Activated naive CD4-positive, alpha-beta T cell treated with anti-CD3 and anti-CD28 coated beads for 36 hours (primary cell): ENCODE measurements at regions not wholly inside any gene's neighbourhood (a gene's known extent, or its start where the extent isn't known, plus 50 kb on each side); places are given as distances from the start of the nearest gene placed in this dataset.

Experiments
- CTCF ChIA-PET: fragments of 350-600 bp; sonication (Branson Sonifier 250); formaldehyde crosslinking; loops from one replicate; lab custom pipeline; 2021; ENCODE audit warnings: antibody characterized with exemption; lab: Charles Lee
- DNase-seq: peaks from one replicate; pipeline ENCODE4 v3.0.0-alpha.2; 2020
- H3K27ac Mint-ChIP-seq: one replicate; pipeline ENCODE4 v1.8.0; 2021; ENCODE audit warnings: mild to moderate bottlenecking, mixed read lengths
- H3K27me3 Mint-ChIP-seq: one replicate; pipeline ENCODE4 v1.8.0; 2021; ENCODE audit warnings: low read depth, mixed read lengths
- H3K36me3 Mint-ChIP-seq: one replicate; pipeline ENCODE4 v1.8.0; 2021; ENCODE audit warnings: low read depth, mixed read lengths
- H3K4me1 Mint-ChIP-seq: one replicate; pipeline ENCODE4 v1.8.0; 2021; ENCODE audit warnings: low read depth, mixed read lengths
- H3K4me3 Mint-ChIP-seq: one replicate; pipeline ENCODE4 v1.8.0; 2021; ENCODE audit warnings: mild to moderate bottlenecking, moderate library complexity, mixed read lengths
- H3K9me3 Mint-ChIP-seq: one replicate; pipeline ENCODE4 v1.8.0; 2021; ENCODE audit warnings: mixed read lengths
- intact Hi-C: fragments of 100-400 bp; cut with micrococcal nuclease; formaldehyde crosslinking; loops from one replicate; pipeline ENCODE4 v1.15.1; 2023

GRCh38 chr18:47403317-47403716 is 151.9 kb upstream of the SKOR2 start:
- no peaks in the 10 kb centered on the region for H3K4me1 Mint-ChIP-seq
- no peak overlapping the region for H3K27ac Mint-ChIP-seq
- peaks cover 4% of the 10 kb centered on the region for H3K27me3 Mint-ChIP-seq
- H3K4me3 Mint-ChIP-seq: no peak overlapping the region
- H3K9me3 Mint-ChIP-seq: no peaks in the 10 kb centered on the region
- intact Hi-C loops: no loop called here
- H3K36me3 Mint-ChIP-seq: no peaks in the 10 kb centered on the region
- CTCF ChIA-PET: no interaction called here
- no peak for DNase-seq

- no peaks in the 10 kb centered on the region for H3K36me3 Mint-ChIP-seq
- no peak overlapping the region for H3K4me3 Mint-ChIP-seq
- H3K27ac Mint-ChIP-seq: no peak overlapping the region
- peaks cover 1% of the 10 kb centered on the region for H3K9me3 Mint-ChIP-seq
- intact Hi-C loops: loop anchor here (10.0 kb wide), 1 partner anchor 185 kb away; no protein-coding TSS in a partner anchor
- DNase-seq: no peak
- H3K27me3 Mint-ChIP-seq: peaks cover 4% of the 10 kb centered on the region
- no peaks in the 10 kb centered on the region for H3K4me1 Mint-ChIP-seq
- CTCF ChIA-PET: interaction anchor here (0.6 kb wide), 1 partner anchor 378 kb away, joined by 3 read pairs; no protein-coding TSS in a partner anchor
These were observed 148.0 kb upstream of the SKOR2 start for GRCh38 chr18:47399475-47399874.

GRCh38 chr18:47397671-47398319 is 146.3 kb upstream of the SKOR2 start:
- Mint-ChIP-seq H3K36me3 (no peaks in the 10 kb centered on the region), H3K4me3 (no peak overlapping the region), H3K27ac (no peak overlapping the region), H3K9me3 (peaks cover 1% of the 10 kb centered on the region), H3K27me3 (peaks cover 1% of the 10 kb centered on the region), H3K4me1 (no peaks in the 10 kb centered on the region)
- peak; percentile 47 for DNase-seq
- intact Hi-C loops: loop anchor here (2.0 to 10.0 kb wide), 2 partner anchors 183 to 351 kb away; no protein-coding TSS in a partner anchor
- CTCF ChIA-PET: interaction anchor here (0.5 to 0.9 kb wide), 2 partner anchors 201 to 351 kb away, joined by 3 to 4 read pairs; no protein-coding TSS in a partner anchor

DNA sequence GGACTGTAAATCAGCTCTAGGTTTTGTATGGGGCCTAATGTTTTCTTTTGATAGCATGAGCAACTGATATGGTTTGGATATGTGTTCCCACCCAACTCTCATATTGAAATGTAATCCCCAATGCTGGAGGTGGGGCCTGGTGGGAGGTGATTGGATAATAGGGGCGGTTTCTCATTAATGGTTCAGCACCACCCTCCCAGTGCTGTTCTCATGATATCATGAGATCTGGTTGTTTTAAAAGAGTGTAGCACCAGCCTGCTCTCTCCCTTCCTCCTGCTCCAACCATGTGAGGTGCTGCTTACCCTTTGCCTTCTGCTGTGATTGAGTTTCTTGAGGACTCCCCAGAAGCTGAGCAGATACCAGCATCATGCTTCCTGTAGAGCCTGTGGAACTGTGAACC is 140.2 kb upstream of the SKOR2 start:
- CTCF ChIA-PET: interaction anchor here (0.6 kb wide), 1 partner anchor 371 kb away, joined by 3 read pairs; no protein-coding TSS in a partner anchor
- H3K4me1 Mint-ChIP-seq: no peaks in the 10 kb centered on the region
- H3K27me3 Mint-ChIP-seq: peaks cover 11% of the 10 kb centered on the region
- no peaks in the 10 kb centered on the region for H3K9me3 Mint-ChIP-seq
- H3K4me3 Mint-ChIP-seq: no peak overlapping the region
- DNase-seq: no peak
- intact Hi-C loops: loop anchor here (10.0 kb wide), 1 partner anchor 177 kb away; no protein-coding TSS in a partner anchor
- H3K36me3 Mint-ChIP-seq: no peaks in the 10 kb centered on the region
- no peak overlapping the region for H3K27ac Mint-ChIP-seq

DNA sequence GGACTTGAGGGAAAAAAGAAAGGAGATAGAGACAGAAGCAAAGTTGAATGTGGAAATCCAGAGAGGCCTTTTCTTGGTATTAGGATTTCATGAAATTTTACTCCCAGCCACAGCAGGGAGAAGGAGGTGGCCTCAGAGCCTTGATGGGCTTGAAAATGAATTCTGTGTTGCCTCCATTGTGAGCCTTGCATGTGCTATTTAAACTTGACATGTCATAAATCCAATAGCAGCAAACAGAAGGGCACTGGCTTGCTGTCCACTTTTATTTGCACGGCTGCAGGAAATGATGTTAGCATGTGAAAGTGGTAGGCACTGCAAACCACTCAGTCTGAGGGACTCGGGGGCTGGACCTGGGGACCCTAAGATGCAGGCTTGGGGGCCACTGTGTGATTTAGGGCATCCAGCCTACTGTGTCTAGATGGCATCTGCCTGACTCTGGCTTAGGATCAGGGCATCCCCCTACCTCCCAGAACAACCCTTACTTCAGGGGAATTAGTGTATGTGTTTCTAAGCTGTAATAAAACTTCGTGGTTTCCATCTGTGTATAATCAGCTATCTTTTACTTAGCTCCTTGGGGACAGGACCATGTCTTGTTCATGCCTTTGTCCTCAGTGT is 139.1 kb upstream of the SKOR2 start:
- intact Hi-C loops: loop anchor here (10.0 kb wide), 1 partner anchor 176 kb away; no protein-coding TSS in a partner anchor
- CTCF ChIA-PET: interaction anchor here (0.5 kb wide), 1 partner anchor 43 kb away, joined by 4 read pairs; no protein-coding TSS in a partner anchor

GRCh38 chr18:47389210-47389609 is 137.8 kb upstream of the SKOR2 start:
- no peaks in the 10 kb centered on the region for H3K4me1 Mint-ChIP-seq
- no peak overlapping the region for H3K27ac Mint-ChIP-seq
- CTCF ChIA-PET: no interaction called here
- H3K4me3 Mint-ChIP-seq: no peak overlapping the region
- no peak for DNase-seq
- H3K9me3 Mint-ChIP-seq: no peaks in the 10 kb centered on the region
- intact Hi-C loops: no loop called here
- H3K27me3 Mint-ChIP-seq: peaks cover 11% of the 10 kb centered on the region
- H3K36me3 Mint-ChIP-seq: no peaks in the 10 kb centered on the region

More for the DNA sequence above, 139.1 kb upstream of the SKOR2 start:
- Mint-ChIP-seq H3K27me3 (peaks cover 11% of the 10 kb centered on the region), H3K4me3 (no peak overlapping the region), H3K36me3 (no peaks in the 10 kb centered on the region), H3K9me3 (no peaks in the 10 kb centered on the region), H3K27ac (no peak overlapping the region), H3K4me1 (no peaks in the 10 kb centered on the region)
- DNase-seq: no peak

- Mint-ChIP-seq H3K4me3 (no peak overlapping the region), H3K27me3 (peaks cover 14% of the 10 kb centered on the region), H3K36me3 (no peaks in the 10 kb centered on the region), H3K9me3 (no peaks in the 10 kb centered on the region), H3K27ac (no peak overlapping the region), H3K4me1 (no peaks in the 10 kb centered on the region)
- DNase-seq: no peak
- CTCF ChIA-PET: no interaction called here
- intact Hi-C loops: no loop called here
These were observed 136.4 kb upstream of the SKOR2 start for GRCh38 chr18:47387864-47388263.

GRCh38 chr18:47383729-47384128 is 132.3 kb upstream of the SKOR2 start:
- intact Hi-C loops: no loop called here
- CTCF ChIA-PET: no interaction called here
- no peaks in the 10 kb centered on the region for H3K9me3 Mint-ChIP-seq

GRCh38 chr18:47381975-47382570 is 130.6 kb upstream of the SKOR2 start:
- Mint-ChIP-seq H3K27me3 (peaks cover 6% of the 10 kb centered on the region), H3K27ac (no peak overlapping the region), H3K4me1 (no peaks in the 10 kb centered on the region), H3K36me3 (no peaks in the 10 kb centered on the region), H3K4me3 (no peak overlapping the region), H3K9me3 (no peaks in the 10 kb centered on the region)
- CTCF ChIA-PET: interaction anchor here (1.8 kb wide), 1 partner anchor 15 kb away, joined by 5 read pairs; no protein-coding TSS in a partner anchor
- intact Hi-C loops: no loop called here
- DNase-seq: no peak

More at GRCh38 chr18:47383729-47384128, 132.3 kb upstream of the SKOR2 start:
- Mint-ChIP-seq H3K27me3 (peaks cover 6% of the 10 kb centered on the region), H3K4me1 (no peaks in the 10 kb centered on the region), H3K36me3 (no peaks in the 10 kb centered on the region), H3K27ac (no peak overlapping the region), H3K4me3 (no peak overlapping the region)
- DNase-seq: no peak

- DNase-seq: no peak
- Mint-ChIP-seq H3K9me3 (no peaks in the 10 kb centered on the region), H3K27ac (no peak overlapping the region), H3K36me3 (no peaks in the 10 kb centered on the region), H3K4me3 (no peak overlapping the region), H3K27me3 (peaks cover 13% of the 10 kb centered on the region), H3K4me1 (no peaks in the 10 kb centered on the region)
- CTCF ChIA-PET: interaction anchor here (1.8 kb wide), 1 partner anchor 17 kb away, joined by 5 read pairs; no protein-coding TSS in a partner anchor
- intact Hi-C loops: no loop called here
These were observed 128.7 kb upstream of the SKOR2 start for GRCh38 chr18:47380153-47380552.

DNA sequence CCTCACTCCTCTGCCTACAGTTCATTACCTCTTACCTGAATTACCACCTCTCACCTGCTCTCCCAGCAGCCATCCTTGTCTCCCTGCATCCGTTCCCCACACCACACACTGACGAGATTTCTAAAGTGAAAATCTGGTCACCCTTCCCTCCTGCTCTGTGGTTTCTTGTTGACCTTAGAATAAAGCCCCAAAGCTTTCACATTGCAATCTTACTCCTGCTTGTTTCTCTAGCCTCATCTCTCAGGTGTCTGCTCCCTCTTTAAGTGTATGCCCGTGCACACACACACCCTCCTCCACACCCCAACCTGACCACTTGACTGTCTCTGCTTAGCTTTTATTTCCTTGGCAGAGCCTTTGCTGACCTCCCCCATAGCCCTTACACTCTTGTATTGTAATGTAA is 122.0 kb upstream of the SKOR2 start:
- Mint-ChIP-seq H3K9me3 (peaks cover 2% of the 10 kb centered on the region), H3K36me3 (no peaks in the 10 kb centered on the region), H3K4me3 (no peak overlapping the region), H3K27ac (no peak overlapping the region), H3K27me3 (peaks cover 18% of the 10 kb centered on the region), H3K4me1 (no peaks in the 10 kb centered on the region)
- CTCF ChIA-PET: no interaction called here
- no peak for DNase-seq
- intact Hi-C loops: no loop called here

GRCh38 chr18:47370052-47370451 is 118.6 kb upstream of the SKOR2 start:
- peaks cover 14% of the 10 kb centered on the region for H3K27me3 Mint-ChIP-seq
- intact Hi-C loops: no loop called here
- CTCF ChIA-PET: no interaction called here
- H3K4me3 Mint-ChIP-seq: no peak overlapping the region
- no peaks in the 10 kb centered on the region for H3K4me1 Mint-ChIP-seq
- DNase-seq: no peak
- H3K36me3 Mint-ChIP-seq: no peaks in the 10 kb centered on the region
- peaks cover 10% of the 10 kb centered on the region for H3K9me3 Mint-ChIP-seq
- H3K27ac Mint-ChIP-seq: no peak overlapping the region
